ENCODE measurements at regions not wholly inside any gene's neighbourhood (a gene's known extent, or its start where the extent isn't known, plus 50 kb on each side); places are given as distances from the start of the nearest gene placed in this dataset.

- TF ChIP-seq CTCF (conservative IDR thresholded peaks at IDR 0.05), result no peak
- no peak for TF ChIP-seq ZFX (IDR thresholded peaks at IDR 0.05)
Measured at GRCh38 chr2:207372483-207372882, 157.3 kb upstream of the CREB1 start.

All from C4-2B (cell line).